HG03469 (cell line): ENCODE measurements at regions not wholly inside any gene's neighbourhood (a gene's known extent, or its start where the extent isn't known, plus 50 kb on each side); places are given as distances from the start of the nearest gene placed in this dataset.

Experiments used
- ATAC-seq: cut with Tn5 transposase; IDR thresholded peaks from one replicate; pipeline ENCODE4 v1.9.1; 2021; ENCODE audit warnings: mild to moderate bottlenecking, moderate library complexity, moderate number of reproducible peaks; ENCODE audit not compliant: unreplicated experiment

DNA sequence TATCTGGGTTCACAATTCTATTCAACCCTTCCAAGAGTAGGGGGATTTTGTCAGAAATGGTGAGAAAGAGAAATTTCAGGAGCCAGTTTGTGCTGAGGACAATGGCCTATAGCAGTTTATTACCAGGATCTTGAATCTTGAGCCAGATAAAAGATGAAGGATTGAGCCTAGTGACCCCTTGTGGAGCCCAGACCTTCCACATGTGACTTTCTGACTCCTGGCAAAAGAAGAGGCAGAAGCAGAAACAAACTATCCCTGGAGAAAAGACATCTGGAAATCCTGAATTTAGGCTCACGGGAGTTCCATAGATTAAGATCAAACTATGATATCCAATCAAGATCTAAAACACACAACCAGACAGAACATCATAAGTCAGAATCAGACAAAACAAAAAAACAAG is 60.9 kb upstream of the CHRM2 start:
- no peak for ATAC-seq

DNA sequence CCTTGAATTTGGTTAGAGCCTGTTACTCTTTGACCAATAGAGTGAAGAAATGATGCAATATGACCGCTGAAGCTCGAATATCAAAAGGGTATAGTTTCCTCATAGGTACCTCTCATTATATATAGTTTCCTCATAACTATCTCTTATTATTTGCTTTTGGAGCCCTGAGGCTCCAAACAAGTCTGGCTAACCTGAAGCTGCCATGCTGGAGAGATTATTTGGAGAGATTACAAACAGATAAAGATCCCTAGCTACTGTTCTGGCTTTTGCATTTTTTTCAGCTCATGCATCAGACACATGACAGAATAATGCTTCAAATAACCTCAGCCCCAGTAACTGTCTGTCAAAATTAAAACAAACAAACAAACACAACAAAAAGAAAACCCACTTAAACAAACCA is 65.4 kb upstream of the CHRM2 start:
- no peak for ATAC-seq

DNA sequence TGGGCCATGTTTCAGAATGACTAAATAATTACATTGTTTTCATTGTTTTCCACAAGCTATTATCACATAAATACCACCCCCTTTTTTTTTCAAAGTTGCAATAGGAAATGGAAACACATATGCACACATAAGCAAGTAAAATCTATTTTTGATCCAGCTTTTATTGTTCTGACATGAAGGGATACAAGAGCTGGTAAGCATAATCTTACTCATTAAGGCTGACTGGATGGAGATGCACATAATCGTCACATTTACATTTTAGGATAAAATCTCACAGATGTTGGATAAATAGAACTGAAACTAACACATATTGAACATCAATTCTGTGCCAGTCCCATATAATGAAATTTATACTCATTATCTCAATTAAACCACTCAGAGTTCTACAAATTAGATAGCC is 84.5 kb upstream of the CHRM2 start:
- ATAC-seq = no peak

DNA sequence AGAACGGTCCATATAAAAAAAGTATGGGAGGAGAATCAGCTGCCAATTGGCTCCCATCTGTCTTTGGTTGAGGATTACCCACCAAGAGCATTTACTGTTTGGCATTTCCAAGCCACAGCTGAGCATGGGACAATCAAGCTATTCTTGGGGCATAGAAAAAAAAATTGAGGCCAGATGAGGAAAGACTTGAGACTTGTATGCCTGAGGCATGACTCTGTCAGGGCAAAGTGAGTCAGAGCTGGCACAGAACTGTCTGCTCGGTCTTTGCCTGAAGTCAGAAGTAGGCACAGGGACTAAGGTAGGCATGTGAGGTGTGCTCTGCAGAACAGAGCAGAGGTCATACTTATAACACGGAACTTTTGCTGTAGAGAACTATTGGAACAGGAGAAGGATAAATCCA is 126.5 kb upstream of the CHRM2 start:
- ATAC-seq = no peak

DNA sequence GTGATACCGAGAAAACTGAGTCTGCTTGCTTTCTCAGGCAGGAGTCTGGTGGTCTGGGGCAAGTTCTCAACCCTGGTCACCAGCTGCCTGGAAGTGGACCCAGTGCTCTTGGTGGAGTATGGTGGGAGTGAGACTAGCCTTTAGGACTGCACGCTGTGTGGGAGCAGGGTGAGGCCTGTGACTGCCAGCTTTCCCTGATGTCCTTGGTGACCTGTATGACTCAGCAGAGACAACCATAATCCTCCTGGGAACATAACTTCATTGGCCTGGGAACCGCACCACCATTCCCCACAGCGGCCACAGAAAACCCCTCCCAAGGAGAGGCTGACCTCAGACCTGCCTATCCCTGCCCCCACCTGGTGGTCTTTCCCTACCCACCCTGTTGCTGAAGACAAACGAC is 139.5 kb upstream of the CHRM2 start:
- no peak for ATAC-seq

DNA sequence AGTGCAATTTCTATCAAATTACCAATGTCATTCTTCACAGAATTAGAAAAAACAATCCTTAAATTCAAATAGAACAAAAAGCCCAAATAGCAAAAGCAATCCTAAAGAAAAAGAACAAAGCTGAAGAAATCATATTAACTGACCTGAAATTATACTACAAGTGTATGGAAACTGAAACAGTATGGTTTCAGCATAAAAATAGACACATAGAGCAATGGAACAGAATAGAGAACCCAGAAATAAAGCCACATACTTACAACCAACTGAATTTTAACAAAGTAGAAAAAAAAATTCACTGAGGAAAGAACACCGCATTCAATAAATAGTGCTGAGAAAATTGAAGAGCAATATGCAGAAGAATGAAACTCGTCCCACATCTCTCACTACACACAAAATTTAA is 142.0 kb upstream of the CHRM2 start:
- ATAC-seq = no peak

DNA sequence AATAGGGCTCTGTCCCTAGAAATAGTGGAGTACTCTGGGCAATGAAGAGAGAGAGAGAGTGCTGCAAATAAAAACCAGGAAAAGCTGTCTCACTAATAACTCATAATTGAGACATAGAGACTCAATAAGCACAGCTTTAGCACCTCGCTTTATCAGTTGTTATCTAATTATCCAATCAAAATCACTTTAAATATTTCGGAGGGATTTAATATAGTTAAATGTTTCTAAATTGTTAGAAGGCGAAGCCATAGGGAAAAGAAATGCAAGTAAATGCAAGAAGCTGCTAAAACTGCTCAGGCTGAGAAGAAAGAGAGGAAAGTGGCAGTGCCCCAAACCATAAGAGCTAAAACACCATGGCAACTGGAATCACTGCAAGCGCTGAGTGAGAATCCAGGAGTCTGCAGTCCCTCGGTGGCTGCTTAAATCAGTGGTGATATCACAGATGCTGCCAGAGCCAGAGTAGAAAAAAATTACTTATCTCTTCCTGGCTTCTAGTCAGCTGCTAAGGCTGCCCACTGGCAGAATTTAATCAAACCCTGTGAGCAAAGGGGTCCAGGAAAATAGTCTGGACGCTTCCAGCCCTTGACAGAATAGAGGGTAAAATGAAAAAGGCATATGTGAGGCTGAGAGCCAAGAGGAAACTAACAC is 150.4 kb upstream of the CHRM2 start:
- no peak for ATAC-seq

DNA sequence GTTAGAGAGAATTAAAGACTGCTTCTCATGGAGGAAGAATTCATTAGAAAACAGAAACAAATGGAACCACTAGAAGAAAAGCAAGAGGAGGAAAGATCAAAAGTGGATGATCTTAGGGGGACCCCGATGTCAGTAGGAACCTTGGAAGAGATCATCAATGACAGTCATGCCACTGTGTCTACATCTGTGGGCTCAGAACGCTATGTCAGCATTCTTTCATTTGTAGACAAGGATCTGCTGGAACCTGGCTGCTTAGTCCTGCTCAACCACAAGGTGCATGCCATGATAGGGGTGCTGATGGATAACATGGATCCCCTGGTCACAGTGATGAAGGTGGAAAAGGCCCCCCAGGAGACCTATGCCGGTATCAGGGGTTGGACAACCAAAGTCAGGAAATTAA is 154.4 kb upstream of the CHRM2 start:
- ATAC-seq = no peak

DNA sequence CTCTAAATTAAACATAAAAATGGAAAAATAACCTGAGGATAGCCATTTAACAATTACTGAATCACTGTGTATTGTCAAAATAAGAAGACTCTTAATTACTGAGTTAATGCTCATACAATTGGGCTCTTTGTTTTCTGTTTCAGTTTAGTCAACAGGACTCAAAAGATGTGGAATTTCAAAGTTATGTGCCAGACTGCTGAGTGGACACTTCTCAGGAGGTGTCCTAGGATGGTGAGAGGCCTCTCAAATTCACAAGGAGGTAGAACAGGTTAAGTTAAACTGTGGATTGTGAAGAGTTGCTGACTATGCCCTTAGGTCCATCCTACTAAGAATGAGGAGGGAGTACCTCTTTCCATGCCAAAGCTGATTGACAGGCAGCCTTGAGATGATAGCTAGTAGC is 157.7 kb upstream of the CHRM2 start:
- ATAC-seq = no peak

DNA sequence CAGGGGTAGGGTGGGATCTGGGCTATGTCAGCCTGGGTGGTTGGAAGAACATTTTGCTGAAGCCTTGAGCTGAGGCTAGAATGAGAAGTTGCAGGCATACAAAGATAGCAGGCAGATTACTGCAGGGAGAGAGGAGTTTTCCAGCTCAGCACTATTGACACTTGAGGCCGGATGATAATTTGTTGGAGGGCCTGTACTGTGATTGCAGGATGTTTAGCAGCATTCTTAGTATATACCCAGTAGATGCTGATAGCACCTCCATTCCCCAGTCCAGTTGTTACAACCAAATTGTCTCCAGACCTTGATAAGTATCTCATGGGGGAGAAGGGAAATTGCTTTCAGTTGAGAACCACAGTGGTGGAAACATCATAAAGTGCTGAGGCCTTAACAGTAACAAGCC is 158.6 kb upstream of the CHRM2 start:
- no peak for ATAC-seq

DNA sequence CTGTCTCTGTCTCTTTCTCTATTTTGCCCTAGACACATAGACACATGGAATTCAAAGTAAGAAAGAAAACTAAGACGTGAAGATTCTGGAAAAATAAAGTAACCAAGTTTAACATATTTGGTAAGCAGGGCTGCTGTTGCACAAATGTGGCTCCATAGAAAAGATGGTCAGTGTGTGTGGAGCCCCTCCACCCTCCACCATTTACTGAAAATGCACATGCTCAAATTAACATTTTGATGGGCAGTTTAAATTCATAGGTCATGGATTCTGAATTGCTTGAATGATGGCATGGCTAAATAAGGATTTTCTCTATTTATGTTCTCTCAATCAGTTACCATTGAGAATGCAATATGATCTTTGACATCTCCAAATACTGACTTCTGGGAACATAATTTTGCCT is 165.5 kb upstream of the CHRM2 start:
- ATAC-seq = no peak

DNA sequence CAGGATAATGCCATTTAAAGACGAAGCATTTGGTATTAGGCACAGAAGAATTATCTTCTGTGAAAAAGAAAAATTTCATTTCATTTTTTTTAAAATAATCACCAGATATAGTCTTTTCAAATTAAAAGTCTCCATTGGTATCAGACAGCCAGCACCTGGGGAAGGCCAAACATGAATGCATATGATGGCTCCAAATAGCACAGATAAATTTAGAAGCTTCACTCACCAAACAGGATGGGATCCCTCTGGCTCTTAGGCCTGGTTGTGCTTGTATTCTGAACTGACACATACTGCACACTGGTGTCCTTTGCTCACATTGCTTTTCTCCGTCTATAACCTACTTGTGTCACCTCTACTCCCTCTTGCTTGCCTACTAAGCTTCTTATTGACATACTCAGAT is 169.5 kb upstream of the CHRM2 start:
- ATAC-seq = no peak

DNA sequence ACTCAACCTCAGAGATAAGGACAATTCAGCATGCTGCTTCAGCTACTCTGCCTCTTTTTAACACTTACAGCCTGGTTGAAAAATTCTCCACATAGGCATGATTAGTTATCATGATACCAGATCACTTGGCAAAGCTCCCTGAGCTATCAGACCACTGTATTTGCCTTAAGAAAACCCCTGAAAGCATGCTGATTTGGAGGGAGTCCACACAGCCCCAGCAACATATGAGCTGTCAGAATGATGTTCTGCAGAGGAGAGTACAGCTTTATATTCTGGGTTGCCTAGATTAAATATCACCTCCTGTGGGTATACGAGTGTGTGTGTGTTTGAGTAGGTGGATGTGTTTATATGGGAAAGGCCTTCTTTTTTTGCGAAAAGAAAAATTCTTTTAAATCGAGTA is 170.2 kb upstream of the CHRM2 start:
- no peak for ATAC-seq

DNA sequence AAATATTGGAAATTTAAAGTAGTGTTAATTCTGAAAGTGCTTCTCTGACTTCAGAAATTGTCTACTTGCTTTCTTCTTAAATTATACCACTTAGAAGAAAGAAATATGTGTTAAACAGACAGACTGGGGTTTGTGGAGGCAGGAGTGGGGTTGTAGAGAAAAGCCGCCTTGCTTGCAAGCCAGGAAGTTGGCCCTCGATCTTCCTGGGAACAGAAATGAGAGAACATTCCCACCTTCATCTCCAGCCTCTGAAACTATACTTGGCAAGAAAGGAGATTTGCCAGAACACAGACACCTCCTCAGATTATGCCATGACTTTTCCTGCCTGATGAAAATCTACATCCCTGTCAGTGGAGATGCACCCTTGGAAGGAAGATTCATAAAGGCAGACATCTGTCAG is 171.2 kb upstream of the CHRM2 start:
- no peak for ATAC-seq

DNA sequence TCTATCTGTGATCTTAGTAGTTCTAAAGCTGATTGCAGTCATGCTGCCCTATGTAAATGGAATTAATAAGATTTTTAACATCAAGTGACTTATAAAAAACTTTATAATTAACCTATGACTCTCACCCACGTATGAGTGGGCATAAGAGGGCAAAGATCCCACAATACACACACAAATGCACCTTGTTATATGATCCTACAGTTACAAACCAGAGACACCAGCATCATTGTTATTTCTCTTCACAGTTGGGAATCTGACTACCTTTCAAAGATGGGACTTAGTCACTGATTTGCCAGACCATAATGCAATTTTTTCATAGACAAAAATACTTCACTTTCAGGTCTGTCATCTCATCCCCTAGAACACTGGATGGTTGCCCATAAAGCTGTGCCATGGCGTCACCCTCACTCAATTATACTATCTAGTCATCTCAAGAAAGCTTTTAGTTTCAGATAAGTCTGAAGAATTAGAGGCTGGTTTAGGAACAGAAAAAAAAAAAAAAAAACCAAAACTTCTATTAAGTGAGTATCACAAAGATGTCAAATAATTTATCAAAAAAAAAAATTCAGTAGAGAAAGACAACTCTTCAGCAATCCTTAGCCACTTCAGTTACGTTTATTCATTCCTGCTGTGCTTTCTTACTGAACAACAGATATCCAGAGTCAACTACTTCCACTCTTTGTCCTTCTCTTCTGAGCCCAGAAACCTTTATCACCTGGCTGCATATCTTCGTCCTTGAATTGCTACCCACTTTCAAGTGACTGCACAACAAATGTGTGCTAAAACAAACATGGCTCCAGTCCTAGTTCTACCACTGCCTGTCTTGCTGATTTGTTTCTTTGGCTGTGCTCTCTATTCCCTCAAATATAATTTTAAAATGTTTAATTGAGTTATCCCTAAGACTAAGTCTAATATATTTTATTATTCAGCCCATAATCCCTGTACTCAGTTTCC is 175.0 kb upstream of the CHRM2 start:
- no peak for ATAC-seq

DNA sequence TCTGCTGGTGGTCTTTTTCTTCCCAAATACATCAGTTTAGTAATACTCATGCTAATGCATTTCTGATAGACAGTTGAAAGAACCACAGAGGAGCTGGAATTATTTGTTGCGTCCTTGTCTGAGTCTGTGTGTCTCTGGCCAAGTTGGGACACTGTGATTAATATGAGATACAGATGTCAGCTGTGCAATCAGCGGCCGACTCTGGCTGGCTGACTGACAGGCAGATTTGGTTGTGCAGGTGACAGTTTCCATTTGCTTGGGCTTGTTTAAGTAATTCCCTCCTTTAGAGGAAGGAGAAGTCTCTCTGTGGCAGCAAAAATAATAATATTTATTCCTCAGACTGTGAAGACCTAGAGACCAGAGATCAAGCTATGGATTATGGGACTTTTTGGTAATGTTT is 176.2 kb upstream of the CHRM2 start:
- no peak for ATAC-seq

DNA sequence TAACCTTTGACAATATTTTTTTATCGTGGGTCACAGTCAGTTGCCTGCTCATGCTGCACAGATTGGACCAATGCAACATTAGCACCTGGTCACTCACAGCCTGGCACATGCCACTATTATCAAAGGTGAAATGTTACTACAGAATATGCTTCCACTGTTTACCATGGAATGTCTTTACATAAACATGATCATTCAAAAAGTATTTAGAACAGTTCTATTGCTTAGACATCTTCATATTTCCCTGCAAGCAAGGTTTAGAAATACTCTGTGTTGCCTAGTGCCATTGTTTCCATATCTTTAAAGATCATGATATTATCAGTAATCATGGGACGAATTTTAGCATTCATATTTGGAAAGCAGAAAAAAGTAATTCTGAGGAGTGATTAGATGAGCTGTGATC is 179.9 kb upstream of the CHRM2 start:
- ATAC-seq = no peak

DNA sequence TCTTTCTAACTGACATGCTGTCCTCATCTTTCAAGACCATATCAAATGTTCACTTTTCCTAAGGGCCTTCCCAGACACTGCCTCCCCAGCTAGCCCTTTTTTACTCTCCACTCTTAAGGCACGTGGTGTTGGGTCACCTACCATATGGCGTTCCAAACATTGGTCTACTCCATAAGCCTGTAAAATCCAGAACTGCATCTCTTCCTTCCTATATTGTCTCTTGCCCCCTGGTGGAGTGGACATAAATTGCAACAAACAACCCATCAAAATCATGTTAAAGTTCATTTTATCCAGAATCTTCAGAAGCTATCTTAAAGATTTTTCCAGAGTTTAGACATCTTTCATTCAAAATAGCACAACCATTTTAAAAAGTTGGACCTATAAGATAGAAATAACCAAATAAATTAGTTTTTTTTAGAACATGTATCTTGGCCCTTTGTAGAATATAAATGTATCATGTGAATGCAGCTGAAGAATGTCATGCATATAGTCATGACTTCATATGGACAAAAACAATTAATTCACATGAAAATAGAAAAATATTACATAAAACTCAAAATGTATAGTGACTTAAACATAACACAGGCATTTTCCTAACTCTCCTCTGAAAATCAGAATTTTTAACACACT is 180.6 kb upstream of the CHRM2 start:
- ATAC-seq = no peak

DNA sequence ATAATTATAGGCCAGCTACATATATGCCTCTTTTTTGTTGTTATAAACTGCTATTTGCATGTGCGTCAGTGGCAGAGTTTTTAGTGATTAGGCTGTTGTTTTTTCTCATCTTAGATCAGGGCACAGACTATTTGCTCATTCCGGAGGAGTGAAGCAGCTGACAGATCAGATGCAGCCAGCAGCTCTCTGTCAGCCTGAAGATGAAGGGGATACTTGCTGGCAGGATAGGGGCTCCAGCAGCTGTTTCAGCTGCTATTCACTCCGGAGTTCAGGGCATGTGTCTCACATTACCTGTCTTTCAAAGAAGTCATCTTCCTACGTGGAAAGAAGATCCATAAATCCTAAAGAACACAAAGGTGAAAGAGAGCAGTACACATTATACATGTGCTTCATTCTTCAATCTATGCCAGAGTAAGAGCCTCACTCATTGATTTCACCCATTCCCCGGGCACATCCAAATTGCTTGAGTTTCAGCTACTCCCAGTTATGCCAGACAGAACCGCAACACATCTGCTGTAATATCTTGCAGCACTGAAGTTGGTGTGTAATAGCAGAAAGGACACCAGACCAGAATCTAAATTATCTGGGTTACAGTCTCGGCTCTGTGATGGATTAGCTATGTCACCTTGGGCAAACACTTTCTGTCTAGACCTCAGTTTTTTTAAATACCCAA is 182.8 kb upstream of the CHRM2 start:
- ATAC-seq = no peak

DNA sequence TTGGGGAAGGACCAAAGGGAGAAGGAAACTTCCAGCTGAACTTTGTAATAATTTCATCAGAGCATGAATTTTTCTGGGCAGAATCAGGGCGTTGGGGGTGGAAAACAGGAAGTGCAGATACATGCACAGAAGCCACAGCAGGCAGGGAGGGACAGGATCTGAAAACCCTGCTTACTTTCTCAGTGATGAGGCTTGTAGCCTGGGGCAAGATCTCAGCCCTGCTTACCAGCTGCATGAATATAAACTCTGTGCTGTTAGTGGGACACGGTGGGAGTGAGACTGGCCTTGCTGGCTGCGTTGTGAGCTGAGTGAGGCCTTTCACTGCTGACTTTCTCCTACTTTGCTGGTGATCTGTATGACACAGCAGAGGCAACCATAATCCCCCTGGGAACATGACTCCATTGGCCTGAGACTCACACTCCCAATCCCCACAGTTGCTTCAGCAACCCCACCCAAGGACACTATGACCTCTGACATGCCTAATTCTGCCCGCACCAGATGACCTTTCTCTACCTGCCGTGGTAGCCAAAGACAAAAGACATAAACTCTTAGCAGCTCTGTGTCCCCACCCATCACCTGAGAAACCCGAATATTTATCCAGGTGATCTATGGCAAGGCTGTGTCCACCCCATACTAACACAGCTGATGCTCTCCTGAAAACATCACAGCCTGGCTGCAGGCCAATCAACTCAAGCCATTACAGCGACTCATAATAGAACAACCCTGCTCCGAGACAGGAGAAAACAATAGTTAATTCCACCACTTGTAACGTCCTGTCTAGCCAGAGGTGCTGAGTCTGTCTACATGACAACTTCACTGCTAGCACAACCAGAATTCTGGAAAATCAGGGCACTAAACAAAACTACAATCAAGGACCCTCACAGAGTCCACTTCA is 190.7 kb upstream of the CHRM2 start:
- ATAC-seq = peak; percentile 72
